A673 (cell line): ENCODE measurements at regions not wholly inside any gene's neighbourhood (a gene's known extent, or its start where the extent isn't known, plus 50 kb on each side); places are given as distances from the start of the nearest gene placed in this dataset.

ENCODE experiments used
- BruUV-seq: library from RNA; stranded (reverse); fragments of 400-500 nt; replicated peaks from 2 replicates; lab custom pipeline; 2021; lab: Mats Ljungman, UMichigan
- CTCF ChIA-PET: fragments of 300-600 bp; sonication (Branson Sonifier 250); formaldehyde crosslinking; loops from one replicate; lab custom pipeline; 2022; ENCODE audit warnings: antibody characterized with exemption; lab: Charles Lee
- POLR2A ChIA-PET: fragments of 300-600 bp; sonication (Branson Sonifier 250); formaldehyde crosslinking; loops from one replicate; lab custom pipeline; 2022; ENCODE audit warnings: antibody characterized with exemption; ENCODE audit not compliant: low non-redundant PET; lab: Charles Lee
- DNase-seq: peaks from one replicate; pipeline ENCODE4 v3.0.0-alpha.2; 2015; ENCODE audit warnings: low spot score
- H3K27ac ChIP-seq: fragments of 200-600 bp; sonication (generic); 2 replicates; pipeline ENCODE4 v1.5.1; 2016; ENCODE audit warnings: mixed run types, low read depth, mild to moderate bottlenecking, mixed read lengths, antibody characterized with exemption, low read length; ENCODE audit not compliant: poor library complexity, severe bottlenecking
- H3K27me3 ChIP-seq: fragments of 200-600 bp; sonication (generic); replicated peaks from 2 replicates; pipeline ENCODE4 v1.6.1; 2017; ENCODE audit warnings: mixed run types, low read depth, mild to moderate bottlenecking, mixed read lengths, antibody characterized with exemption, low read length; ENCODE audit not compliant: insufficient read depth, poor library complexity
- H3K36me3 ChIP-seq: fragments of 200-600 bp; sonication (generic); 2 replicates; pipeline ENCODE4 v1.6.1; 2016; ENCODE audit warnings: mixed run types, mild to moderate bottlenecking, mixed read lengths, antibody characterized with exemption, low read length; ENCODE audit not compliant: insufficient read depth, poor library complexity, severe bottlenecking
- H3K4me1 ChIP-seq: fragments of 200-600 bp; sonication (generic); 2 replicates; pipeline ENCODE4 v1.6.1; 2017; ENCODE audit warnings: mixed run types, mild to moderate bottlenecking, mixed read lengths, antibody characterized with exemption, low read length; ENCODE audit not compliant: insufficient read depth, poor library complexity, severe bottlenecking
- H3K4me3 ChIP-seq: fragments of 200-600 bp; sonication (generic); 2 replicates; pipeline ENCODE4 v1.5.1; 2016; ENCODE audit warnings: low read depth, mixed run types, mild to moderate bottlenecking, mixed read lengths, low read length; ENCODE audit not compliant: poor library complexity, severe bottlenecking
- H3K9me3 ChIP-seq: fragments of 200-600 bp; sonication (generic); 2 replicates; pipeline ENCODE4 v1.6.1; 2016; ENCODE audit warnings: mixed run types, low read depth, mild to moderate bottlenecking, mixed read lengths, antibody characterized with exemption, low read length; ENCODE audit not compliant: poor library complexity, severe bottlenecking
- CTCF ChIP-seq: fragments of 300-800, 200-600 bp; sonication (generic); conservative IDR thresholded peaks from 2 replicates; pipeline ENCODE4 v1.5.1; 2017; ENCODE audit warnings: low read depth, mild to moderate bottlenecking, antibody characterized with exemption, low read length, moderate library complexity, mixed read lengths
- EZH2 ChIP-seq: fragments of 200-600 bp; sonication (generic); IDR thresholded peaks from 2 replicates; pipeline ENCODE4 v1.6.1; 2017; ENCODE audit warnings: borderline replicate concordance, low read depth, mild to moderate bottlenecking, mixed read lengths, antibody characterized with exemption, low read length; ENCODE audit not compliant: poor library complexity, severe bottlenecking
- intact Hi-C: fragments of 100-400 bp; cut with micrococcal nuclease; formaldehyde crosslinking; loops from one replicate; pipeline ENCODE4 v1.10.0; 2022; ENCODE audit not compliant: unreplicated experiment

- no TSS peak for BruUV-seq
- TF ChIP-seq EZH2, result no peak
- TF ChIP-seq CTCF, result no peak
- Histone ChIP-seq H3K4me3 (no peak overlapping the region), H3K27me3 (no peaks in the 10 kb centered on the region), H3K4me1 (no peaks in the 10 kb centered on the region), H3K9me3 (no peaks in the 10 kb centered on the region), H3K36me3 (no peaks in the 10 kb centered on the region), H3K27ac (no peak overlapping the region)
- ChIA-PET POLR2A (no interaction called here), CTCF (no interaction called here)
- intact Hi-C loops, result no loop called here
- DNase-seq, result no peak
These were observed 328.0 kb upstream of the POT1 start for GRCh38 chr7:125257617-125258016.

GRCh38 chr7:125256446-125256845 is 326.8 kb upstream of the POT1 start:
- H3K4me1 ChIP-seq, result no peaks in the 10 kb centered on the region
- no peaks in the 10 kb centered on the region for H3K9me3 ChIP-seq
- ChIA-PET CTCF (no interaction called here), POLR2A (no interaction called here)
- BruUV-seq, result no TSS peak
- intact Hi-C loops, result no loop called here
- H3K36me3 ChIP-seq, result no peaks in the 10 kb centered on the region
- H3K4me3 ChIP-seq, result no peak overlapping the region
- DNase-seq, result peak; percentile 1
- no peak overlapping the region for H3K27ac ChIP-seq
- H3K27me3 ChIP-seq, result no peaks in the 10 kb centered on the region
- TF ChIP-seq CTCF (no peak), EZH2 (no peak)

GRCh38 chr7:125255810-125256209 is 326.2 kb upstream of the POT1 start:
- TF ChIP-seq CTCF (no peak), EZH2 (no peak)
- no peaks in the 10 kb centered on the region for H3K4me1 ChIP-seq
- ChIA-PET POLR2A (no interaction called here), CTCF (no interaction called here)
- intact Hi-C loops, result no loop called here
- no peak overlapping the region for H3K27ac ChIP-seq
- peak; percentile 3 for DNase-seq
- H3K4me3 ChIP-seq, result no peak overlapping the region
- no peaks in the 10 kb centered on the region for H3K36me3 ChIP-seq
- no peaks in the 10 kb centered on the region for H3K9me3 ChIP-seq
- BruUV-seq, result no TSS peak
- H3K27me3 ChIP-seq, result no peaks in the 10 kb centered on the region

- ChIA-PET POLR2A (no interaction called here), CTCF (no interaction called here)
- no TSS peak for BruUV-seq
- H3K9me3 ChIP-seq, result no peaks in the 10 kb centered on the region
- no peaks in the 10 kb centered on the region for H3K27me3 ChIP-seq
- no peak overlapping the region for H3K4me3 ChIP-seq
- H3K4me1 ChIP-seq, result no peaks in the 10 kb centered on the region
- intact Hi-C loops, result no loop called here
- H3K36me3 ChIP-seq, result no peaks in the 10 kb centered on the region
- TF ChIP-seq CTCF (no peak), EZH2 (no peak)
- DNase-seq, result no peak
- H3K27ac ChIP-seq, result no peak overlapping the region
These were observed 324.9 kb upstream of the POT1 start for GRCh38 chr7:125254566-125254965.
